ENCODE measurements at regions not wholly inside any gene's neighbourhood (a gene's known extent, or its start where the extent isn't known, plus 50 kb on each side); places are given as distances from the start of the nearest gene placed in this dataset.

DNA sequence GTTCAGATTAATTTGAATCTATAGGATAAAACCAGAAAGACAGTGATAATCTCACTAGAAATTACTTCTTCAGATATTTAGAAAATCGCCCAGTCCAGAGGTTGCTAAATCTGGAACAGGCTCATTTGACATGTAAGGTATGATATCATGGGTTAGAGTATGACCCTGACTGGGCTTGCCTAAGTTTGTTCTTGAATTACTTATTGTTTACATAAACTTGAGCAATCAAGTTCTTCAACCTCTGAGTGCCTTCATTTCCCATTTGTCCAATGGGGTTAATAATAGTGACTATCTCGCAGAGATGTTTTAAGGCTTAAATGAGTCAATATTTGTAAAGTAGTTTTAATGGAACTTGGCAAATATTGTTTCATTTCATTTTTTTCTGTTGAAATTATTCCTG, 1947.6 kb upstream of the IGFBP7 start:
- no peak overlapping the region for H3K9ac ChIP-seq (replicated peaks in 1 of 4; ENCODE audit: extremely low read depth in 1 of 4, low read depth in 3 of 4, low read length in 3 of 4)
- POLR2A ChIA-PET (ENCODE audit: partially characterized antibody), result no interaction called here
- 81% methylated on average over 2 of the region's 2 CpGs; no CpG with 5 or more reads in 1 of the 2 experiments for WGBS, 2 experiments (ENCODE audit: extremely low coverage in 1 of 2, insufficient coverage in 1 of 2, insufficient read length in 1 of 2, insufficient replicate concordance in 2 of 2, low coverage in 1 of 2, low lambda C conversion rate in 2 of 2, missing lambda C conversion rate in 1 of 2)

More for the DNA sequence above, 1947.6 kb upstream of the IGFBP7 start:
- Histone ChIP-seq H3K79me1 (ENCODE audit: low read depth, low read length) (no peaks in the 10 kb centered on the region), H3K27me3 (replicated peaks in 1 of 4; ENCODE audit: control insufficient read depth in 3 of 4, extremely low read depth in 1 of 4, insufficient read depth in 3 of 4, low read length in 3 of 4) (no peaks in the 10 kb centered on the region), H4K8ac (ENCODE audit: extremely low read depth, insufficient read depth, low read length) (no peak overlapping the region), H3K9me3 (ENCODE audit: insufficient read depth in 2 of 2, low read depth in 1 of 2, low read length in 1 of 2) (no peaks in the 10 kb centered on the region), H3K4me2 (ENCODE audit: insufficient read depth in 1 of 2, low read depth in 2 of 2, low read length in 2 of 2) (no peak overlapping the region), H3K4ac (replicated peaks; ENCODE audit: insufficient read length, low read depth, low read length) (no peak overlapping the region), H4K5ac (ENCODE audit: insufficient read length, low read depth, low read length) (no peak overlapping the region), H2BK20ac (ENCODE audit: low read length) (no peak overlapping the region), H3K4me3 (ENCODE audit: extremely low read depth in 1 of 4, insufficient read depth in 2 of 4, low read depth in 3 of 4, low read length in 4 of 4) (no peak overlapping the region), H4K91ac (replicated peaks; ENCODE audit: insufficient read length, low read length) (no peak overlapping the region), H3K18ac (ENCODE audit: extremely low read depth, low read length) (no peak overlapping the region), H2AFZ (ENCODE audit: low read length) (no peak overlapping the region), H3K27ac (ENCODE audit: low read depth, low read length) (no peak overlapping the region), H4K20me1 (replicated peaks in 1 of 2; ENCODE audit: control insufficient read depth in 1 of 2, insufficient read depth in 2 of 2, low read length in 2 of 2) (no peaks in the 10 kb centered on the region), H2BK5ac (ENCODE audit: low read depth, low read length) (no peak overlapping the region), H3K23me2 (ENCODE audit: low read depth, low read length) (no peaks in the 10 kb centered on the region; the same call in 1 of the 2 replicates), H3K14ac (ENCODE audit: insufficient read length) (no peak overlapping the region), H2AK5ac (ENCODE audit: low read depth, low read length) (no peak overlapping the region), H3K23ac (ENCODE audit: insufficient read length) (no peak overlapping the region), H2BK15ac (ENCODE audit: low read length) (no peak overlapping the region), H3K4me1 (replicated peaks in 1 of 4; ENCODE audit: control insufficient read depth in 3 of 4, insufficient read depth in 4 of 4, low read length in 3 of 4) (no peaks in the 10 kb centered on the region), H2BK12ac (ENCODE audit: low read depth, low read length) (no peak overlapping the region), H3K36me3 (ENCODE audit: control insufficient read depth in 2 of 4, insufficient read depth in 4 of 4, low read length in 3 of 4) (no peaks in the 10 kb centered on the region), H3K79me2 (ENCODE audit: control insufficient read depth in 1 of 2, insufficient read depth in 2 of 2, low read length in 2 of 2) (no peaks in the 10 kb centered on the region), H2BK120ac (replicated peaks; ENCODE audit: low read depth, low read length) (no peak overlapping the region), H3K56ac (replicated peaks; ENCODE audit: insufficient read length, low read depth, low read length) (no peak overlapping the region)
- FAIRE-seq (no peak), DNase-seq (ENCODE audit: low read depth in 1 of 2, low spot score in 2 of 2) (no peak)
- CTCF ChIA-PET (ENCODE audit: partially characterized antibody), result no interaction called here
- no peak for TF ChIP-seq YY1 (IDR thresholded peaks at IDR 0.05; ENCODE audit: low read depth, low read length)
- no peak for TF ChIP-seq SRF (IDR thresholded peaks at IDR 0.05; ENCODE audit: low read depth, low read length)
- no peak for TF ChIP-seq CBX8 (IDR thresholded peaks at IDR 0.05; ENCODE audit: borderline replicate concordance, low read depth, low read length)
- TF ChIP-seq CEBPB (IDR thresholded peaks at IDR 0.05; ENCODE audit: low read depth, low read length), result no peak
- TF ChIP-seq HDAC2 (IDR thresholded peaks at IDR 0.05; ENCODE audit: borderline replicate concordance in 1 of 2, low read depth in 2 of 2, low read length in 2 of 2), result no peak
- no peak for TF ChIP-seq CTBP2 (IDR thresholded peaks at IDR 0.05; ENCODE audit: borderline replicate concordance, insufficient read depth, insufficient read length, low read length)
- TF ChIP-seq SP1 (IDR thresholded peaks at IDR 0.05; ENCODE audit: low read depth, low read length), result no peak
